ENCODE measurements at regions not wholly inside any gene's neighbourhood (a gene's known extent, or its start where the extent isn't known, plus 50 kb on each side); places are given as distances from the start of the nearest gene placed in this dataset.

GRCh38 chr12:97967831-97968230 lies 505.2 kb downstream of the RMST start:
- DNase-seq (ENCODE audit: low spot score) = no peak
- TF ChIP-seq, protein P1, sequence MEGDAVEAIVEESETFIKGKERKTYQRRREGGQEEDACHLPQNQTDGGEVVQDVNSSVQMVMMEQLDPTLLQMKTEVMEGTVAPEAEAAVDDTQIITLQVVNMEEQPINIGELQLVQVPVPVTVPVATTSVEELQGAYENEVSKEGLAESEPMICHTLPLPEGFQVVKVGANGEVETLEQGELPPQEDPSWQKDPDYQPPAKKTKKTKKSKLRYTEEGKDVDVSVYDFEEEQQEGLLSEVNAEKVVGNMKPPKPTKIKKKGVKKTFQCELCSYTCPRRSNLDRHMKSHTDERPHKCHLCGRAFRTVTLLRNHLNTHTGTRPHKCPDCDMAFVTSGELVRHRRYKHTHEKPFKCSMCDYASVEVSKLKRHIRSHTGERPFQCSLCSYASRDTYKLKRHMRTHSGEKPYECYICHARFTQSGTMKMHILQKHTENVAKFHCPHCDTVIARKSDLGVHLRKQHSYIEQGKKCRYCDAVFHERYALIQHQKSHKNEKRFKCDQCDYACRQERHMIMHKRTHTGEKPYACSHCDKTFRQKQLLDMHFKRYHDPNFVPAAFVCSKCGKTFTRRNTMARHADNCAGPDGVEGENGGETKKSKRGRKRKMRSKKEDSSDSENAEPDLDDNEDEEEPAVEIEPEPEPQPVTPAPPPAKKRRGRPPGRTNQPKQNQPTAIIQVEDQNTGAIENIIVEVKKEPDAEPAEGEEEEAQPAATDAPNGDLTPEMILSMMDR (IDR thresholded peaks at IDR 0.05; ENCODE audit: extremely low read depth, missing control alignments) = no peak

DNA sequence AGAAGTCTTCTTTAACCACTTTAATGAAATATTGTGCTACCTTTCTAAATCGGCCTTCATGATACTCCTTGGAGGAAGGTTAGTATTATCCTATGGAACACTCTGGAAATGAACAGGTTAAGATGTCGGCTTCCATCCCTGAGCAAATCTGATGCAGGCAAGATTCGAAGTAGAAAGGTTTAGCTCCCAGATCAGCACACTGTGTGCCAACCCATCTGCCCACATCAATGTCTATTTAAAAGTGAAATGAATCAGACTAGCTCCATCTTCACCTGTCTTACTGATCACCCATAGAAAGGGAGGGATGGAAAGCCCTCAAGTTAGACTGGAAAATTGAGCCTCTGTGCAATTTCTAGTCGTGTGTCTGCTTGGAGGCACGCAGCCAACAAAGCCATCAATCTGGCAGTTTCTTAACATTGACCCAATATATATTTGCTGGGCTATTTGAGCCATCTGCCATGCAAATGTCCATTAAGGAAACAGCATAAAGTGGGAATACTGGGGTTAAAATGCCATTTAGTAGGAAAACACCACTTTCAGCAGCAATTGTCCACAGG lies 506.1 kb downstream of the RMST start:
- TF ChIP-seq, protein P1 (IDR thresholded peaks at IDR 0.05; ENCODE audit: extremely low read depth, missing control alignments) = no peak
- no peak for DNase-seq (ENCODE audit: low spot score)

DNA sequence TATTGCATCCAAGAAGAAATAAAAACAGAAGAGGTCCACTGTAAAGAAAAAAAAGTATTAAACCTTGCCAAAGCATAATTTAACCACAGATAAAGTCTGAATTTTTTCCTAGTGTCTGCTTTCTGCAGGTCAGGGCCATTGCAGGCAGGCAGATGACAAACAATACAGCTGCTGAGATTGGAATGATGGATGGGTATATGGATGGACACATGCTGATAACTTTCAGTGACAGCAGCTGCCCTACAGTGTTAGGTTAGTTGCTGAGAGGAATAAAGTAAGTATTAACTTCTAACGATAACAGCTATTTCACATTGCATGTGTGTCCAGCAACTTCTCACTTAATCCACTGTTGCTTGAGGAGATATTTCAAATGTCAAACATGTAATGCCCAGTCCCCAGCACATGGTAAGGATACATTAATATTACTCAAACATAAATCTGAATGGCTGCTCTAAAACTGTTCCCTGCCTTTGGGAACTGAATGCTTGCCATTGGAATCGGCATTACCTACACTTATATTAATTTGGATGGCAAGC lies 515.3 kb downstream of the RMST start:
- DNase-seq (ENCODE audit: low spot score) = no peak
- TF ChIP-seq, protein P1 (IDR thresholded peaks at IDR 0.05; ENCODE audit: extremely low read depth, missing control alignments) = no peak

DNA sequence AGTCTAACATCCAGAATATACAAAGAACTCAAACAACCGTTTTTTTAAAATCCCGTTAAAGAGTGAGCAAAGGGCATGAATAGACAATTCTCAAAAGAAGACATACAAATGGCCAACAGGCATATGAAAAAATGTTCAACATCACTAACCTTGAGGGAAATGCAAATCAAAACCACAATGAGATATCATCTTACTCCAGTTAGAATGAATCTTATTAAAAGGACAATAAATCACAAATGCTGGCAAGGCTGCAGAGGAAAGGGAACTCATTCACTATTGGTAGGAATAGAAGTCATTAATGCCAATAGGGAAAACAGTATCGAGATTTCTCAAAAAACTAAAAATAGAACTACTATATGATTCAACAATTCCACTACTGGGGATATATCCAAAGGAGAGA lies 520.1 kb downstream of the RMST start:
- DNase-seq (ENCODE audit: low spot score) = no peak
- TF ChIP-seq, protein P1 (IDR thresholded peaks at IDR 0.05; ENCODE audit: extremely low read depth, missing control alignments) = no peak

DNA sequence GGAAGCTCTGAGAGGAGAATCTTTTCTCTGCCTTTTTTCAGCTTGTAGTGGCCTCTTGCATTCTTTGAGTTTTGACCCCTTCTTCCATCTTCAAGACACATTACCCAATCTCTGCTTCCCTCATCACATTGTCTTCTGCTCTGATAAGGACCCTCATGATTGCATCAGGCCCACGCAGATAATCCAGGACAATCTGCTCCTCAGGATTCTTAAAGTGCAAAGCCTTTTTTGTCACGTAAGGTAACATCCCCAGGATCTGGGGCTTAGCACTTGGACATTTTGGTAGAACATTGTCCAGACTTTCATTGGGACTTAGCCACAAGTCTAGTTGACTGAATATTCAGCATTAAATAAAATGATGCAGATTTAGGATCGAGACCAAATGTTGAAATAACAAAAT lies 521.2 kb downstream of the RMST start:
- DNase-seq (ENCODE audit: low spot score) = no peak
- TF ChIP-seq, protein P1 (IDR thresholded peaks at IDR 0.05; ENCODE audit: extremely low read depth, missing control alignments) = no peak

GRCh38 chr12:97984436-97984835 lies 521.8 kb downstream of the RMST start:
- DNase-seq (ENCODE audit: low spot score) = no peak
- TF ChIP-seq, protein P1 (IDR thresholded peaks at IDR 0.05; ENCODE audit: extremely low read depth, missing control alignments) = no peak

DNA sequence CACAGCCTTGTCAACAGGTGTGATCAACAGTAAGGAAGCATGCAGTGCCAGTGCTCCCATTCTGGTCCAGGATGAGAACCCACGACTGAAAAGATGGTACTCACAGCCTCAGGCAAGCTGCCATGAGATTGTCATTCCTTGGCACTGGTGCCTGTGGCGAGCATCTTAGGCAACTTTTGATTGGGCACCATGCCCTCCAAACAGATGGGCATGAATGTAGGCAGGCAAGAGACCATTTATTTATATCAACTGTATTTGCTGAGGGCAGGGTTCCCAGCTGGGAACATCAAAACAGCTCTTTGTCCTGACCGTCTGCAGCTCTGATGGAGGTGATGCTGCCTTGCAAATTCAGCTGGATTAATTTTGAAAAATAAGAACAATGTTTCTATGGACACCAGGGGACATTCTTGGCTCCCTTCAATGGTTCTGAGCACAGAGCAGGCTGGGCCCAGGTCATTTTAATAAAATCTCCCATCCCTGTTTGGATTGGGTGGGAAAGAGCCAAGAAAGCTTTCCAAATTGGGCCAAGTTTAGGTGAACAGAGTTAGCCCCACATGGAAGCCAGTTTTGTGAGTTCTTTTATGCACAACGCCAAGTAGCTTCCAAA lies 522.5 kb downstream of the RMST start:
- DNase-seq (ENCODE audit: low spot score) = no peak

More for the DNA sequence above, 522.5 kb downstream of the RMST start:
- TF ChIP-seq, protein P1 (IDR thresholded peaks at IDR 0.05; ENCODE audit: extremely low read depth, missing control alignments) = no peak
